Endodermal cell (in vitro differentiated cells): ENCODE measurements at regions not wholly inside any gene's neighbourhood (a gene's known extent, or its start where the extent isn't known, plus 50 kb on each side); places are given as distances from the start of the nearest gene placed in this dataset.
A peak's percentile ranks its signal among the peaks of the same experiment; 100 is the strongest.

ENCODE experiments used
- DNase-seq: peaks from one replicate; pipeline ENCODE4 v3.0.0-alpha.2; 2017
- H3K27ac ChIP-seq: 2 replicates; pipeline ENCODE4 v1.5.1; 2013; ENCODE audit warnings: mild to moderate bottlenecking, low read depth, low read length, moderate library complexity
- H3K27me3 ChIP-seq: 2 replicates; pipeline ENCODE4 v1.6.1; 2013; ENCODE audit warnings: mild to moderate bottlenecking, low read length, moderate library complexity; ENCODE audit not compliant: insufficient read depth, control insufficient read depth, poor library complexity, severe bottlenecking
- H3K36me3 ChIP-seq: 2 replicates; pipeline ENCODE4 v1.7.0; 2013; ENCODE audit warnings: mild to moderate bottlenecking, low read length, moderate library complexity; ENCODE audit not compliant: control insufficient read depth, insufficient read depth
- H3K4me1 ChIP-seq: one replicate; pipeline ENCODE4 v1.7.0; 2013; ENCODE audit warnings: low read length; ENCODE audit not compliant: control insufficient read depth, insufficient read depth
- H3K4me3 ChIP-seq: 2 replicates; pipeline ENCODE4 v1.5.1; 2013; ENCODE audit warnings: mild to moderate bottlenecking, low read length, moderate library complexity
- H3K9ac ChIP-seq: 2 replicates; pipeline ENCODE4 v1.6.1; 2013; ENCODE audit warnings: mild to moderate bottlenecking, low read length, moderate library complexity; ENCODE audit not compliant: poor library complexity, severe bottlenecking; ENCODE audit errors: extremely low read depth
- H3K9me3 ChIP-seq: 2 replicates; pipeline ENCODE4 v1.6.1; 2013; ENCODE audit warnings: mild to moderate bottlenecking, low read length, moderate library complexity; ENCODE audit not compliant: control insufficient read depth
- H3K27ac Mint-ChIP-seq: 2 replicates; pipeline ENCODE4 v1.8.0; 2020; ENCODE audit warnings: mixed read lengths
- H3K27me3 Mint-ChIP-seq: 2 replicates; pipeline ENCODE4 v1.8.0; 2021; ENCODE audit warnings: mild to moderate bottlenecking, mixed read lengths; ENCODE audit not compliant: insufficient read depth
- H3K36me3 Mint-ChIP-seq: 2 replicates; pipeline ENCODE4 v1.8.0; 2020; ENCODE audit warnings: low read depth, mixed read lengths
- H3K4me1 Mint-ChIP-seq: 2 replicates; pipeline ENCODE4 v1.8.0; 2020; ENCODE audit warnings: mixed read lengths
- H3K4me3 Mint-ChIP-seq: 2 replicates; pipeline ENCODE4 v1.8.0; 2020; ENCODE audit warnings: mild to moderate bottlenecking, moderate library complexity, mixed read lengths
- H3K9me3 Mint-ChIP-seq: 2 replicates; pipeline ENCODE4 v1.8.0; 2020; ENCODE audit warnings: mild to moderate bottlenecking, mixed read lengths
- CTCF ChIP-seq: fragments of 200-600 bp; sonication (generic); conservative IDR thresholded peaks from 2 replicates; pipeline ENCODE4 v1.5.0; 2021; ENCODE audit warnings: antibody characterized with exemption, mild to moderate bottlenecking
- WGBS, 2 experiments: methylation state at CpG; one replicate each; pipeline versions ENCODE4 v1.1.5 to v1.1.7; 2013; ENCODE audit warnings: missing lambda C conversion rate in 2 of 2, mixed read lengths in 1 of 2; ENCODE audit not compliant: insufficient coverage in 1 of 2, insufficient read length in 1 of 2; 5-methylcytosine and 5-hydroxymethylcytosine counted together

- Histone ChIP-seq H3K36me3 (no peaks in the 10 kb centered on the region), H3K4me3 (no peak overlapping the region), H3K27me3 (no peaks in the 10 kb centered on the region), H3K9ac (no peak overlapping the region), H3K4me1 (no peaks in the 10 kb centered on the region), H3K9me3 (peaks cover 5% of the 10 kb centered on the region), H3K27ac (no peak overlapping the region)
- no peak for DNase-seq
- Mint-ChIP-seq H3K27ac (no peak overlapping the region), H3K36me3 (no peaks in the 10 kb centered on the region), H3K9me3 (peaks cover 6% of the 10 kb centered on the region), H3K4me3 (no peak overlapping the region), H3K27me3 (peaks cover 14% of the 10 kb centered on the region), H3K4me1 (peaks cover 14% of the 10 kb centered on the region)
- no peak for TF ChIP-seq CTCF
- 60 to 100% methylated on average over 1 to 2 of the region's 2 CpGs for WGBS, 2 experiments
Measured at GRCh38 chr10:28737096-28737495, 59.8 kb downstream of the BAMBI start.

GRCh38 chr10:28738200-28738599 is 60.9 kb downstream of the BAMBI start:
- peak; percentile 77 for DNase-seq
- Histone ChIP-seq H3K27ac (no peak overlapping the region), H3K9ac (no peak overlapping the region), H3K36me3 (no peaks in the 10 kb centered on the region), H3K27me3 (no peaks in the 10 kb centered on the region), H3K4me3 (no peak overlapping the region), H3K4me1 (no peaks in the 10 kb centered on the region), H3K9me3 (peaks cover 5% of the 10 kb centered on the region)
- peaks cover 13% of the 10 kb centered on the region for H3K27me3 Mint-ChIP-seq
- H3K9me3 Mint-ChIP-seq, result peaks cover 6% of the 10 kb centered on the region
- no peak overlapping the region for H3K27ac Mint-ChIP-seq
- no peak overlapping the region for H3K4me3 Mint-ChIP-seq
- TF ChIP-seq CTCF, result peak; percentile 70
- WGBS, 2 experiments, result 98% methylated on average over 1 of the region's 1 CpG; no CpG with 5 or more reads in 1 of the 2 experiments
- no peaks in the 10 kb centered on the region for H3K36me3 Mint-ChIP-seq
- peaks cover 14% of the 10 kb centered on the region for H3K4me1 Mint-ChIP-seq

- no peak overlapping the region for H3K27ac ChIP-seq
- H3K27me3 ChIP-seq, result no peaks in the 10 kb centered on the region
- TF ChIP-seq CTCF, result no peak
- no peak overlapping the region for H3K4me3 ChIP-seq
- 88 to 100% methylated on average over 2 to 6 of the region's 6 CpGs for WGBS, 2 experiments
- Mint-ChIP-seq H3K36me3 (no peaks in the 10 kb centered on the region), H3K4me3 (no peak overlapping the region), H3K27ac (no peak overlapping the region), H3K4me1 (peaks cover 18% of the 10 kb centered on the region), H3K9me3 (peaks cover 15% of the 10 kb centered on the region), H3K27me3 (peaks cover 9% of the 10 kb centered on the region)
- no peak for DNase-seq
- peaks cover 6% of the 10 kb centered on the region for H3K9me3 ChIP-seq
- H3K9ac ChIP-seq, result no peak overlapping the region
- H3K4me1 ChIP-seq, result no peaks in the 10 kb centered on the region
- H3K36me3 ChIP-seq, result no peaks in the 10 kb centered on the region
Measured at GRCh38 chr10:28743576-28743975, 66.3 kb downstream of the BAMBI start.
